Ammon's horn (tissue), 1 donor: ENCODE measurements at regions not wholly inside any gene's neighbourhood (a gene's known extent, or its start where the extent isn't known, plus 50 kb on each side); places are given as distances from the start of the nearest gene placed in this dataset.

Experiments
- DNase-seq: peaks from one replicate; pipeline ENCODE4 v3.0.0-alpha.2; 2016; ENCODE audit warnings: low spot score

DNA sequence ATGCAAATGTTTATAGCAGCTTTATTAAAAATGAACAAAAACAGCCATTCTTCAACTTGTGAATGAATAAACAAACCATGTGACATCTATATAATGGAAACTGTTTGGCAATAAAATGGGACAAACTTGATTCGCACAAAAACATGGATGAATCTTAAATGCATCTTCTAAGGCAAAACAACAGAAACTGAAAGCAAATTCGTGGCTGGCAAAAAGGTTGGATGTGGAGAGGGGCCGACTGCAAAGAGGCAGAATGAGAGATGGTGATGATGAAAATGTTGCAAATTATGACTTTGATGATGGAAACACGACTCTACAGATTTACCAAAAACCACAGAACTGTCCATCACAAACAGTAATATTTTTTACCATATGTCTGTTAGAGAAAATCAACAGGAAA lies 327.0 kb upstream of the NR5A2 start:
- no peak for DNase-seq

- no peak for DNase-seq
Observed at GRCh38 chr1:199701726-199702125, 325.8 kb upstream of the NR5A2 start.

- no peak for DNase-seq
Observed at GRCh38 chr1:199704231-199704630, 323.3 kb upstream of the NR5A2 start.

- no peak for DNase-seq
Observed at GRCh38 chr1:199705825-199706224, 321.7 kb upstream of the NR5A2 start.

DNA sequence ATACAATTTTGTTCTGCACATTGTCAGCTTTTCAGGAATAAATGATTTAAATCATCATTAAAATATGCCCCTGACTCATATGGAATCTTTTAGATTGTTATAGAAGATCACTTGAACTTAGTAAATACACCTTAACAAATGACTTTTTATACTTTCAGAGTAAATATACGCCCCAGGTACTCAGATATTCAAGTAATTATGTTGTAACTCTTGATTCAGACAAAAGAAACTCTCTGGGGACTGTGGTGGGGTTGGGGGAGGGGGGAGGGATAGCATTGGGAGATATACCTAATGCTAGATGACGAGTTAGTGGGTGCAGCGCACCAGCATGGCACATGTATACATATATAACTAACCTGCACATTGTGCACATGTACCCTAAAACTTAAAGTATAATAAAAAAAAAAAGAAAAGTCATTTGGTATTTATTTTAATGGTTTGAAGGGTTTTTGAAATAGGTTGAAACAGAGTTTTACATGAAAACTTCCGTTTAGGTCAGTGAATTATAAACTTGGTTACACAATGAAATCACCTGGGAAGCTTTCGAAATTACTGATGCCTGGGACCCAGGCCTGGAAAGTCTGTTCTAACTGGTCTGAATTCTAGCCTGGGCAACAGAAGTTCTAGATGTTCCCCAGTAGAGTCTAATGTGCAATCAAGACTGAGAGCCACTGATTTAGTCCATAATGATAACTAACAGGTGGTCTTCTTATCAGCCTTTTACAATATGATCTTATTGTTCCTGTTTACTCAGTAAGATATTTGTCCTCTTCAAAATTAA lies 320.5 kb upstream of the NR5A2 start:
- no peak for DNase-seq

DNA sequence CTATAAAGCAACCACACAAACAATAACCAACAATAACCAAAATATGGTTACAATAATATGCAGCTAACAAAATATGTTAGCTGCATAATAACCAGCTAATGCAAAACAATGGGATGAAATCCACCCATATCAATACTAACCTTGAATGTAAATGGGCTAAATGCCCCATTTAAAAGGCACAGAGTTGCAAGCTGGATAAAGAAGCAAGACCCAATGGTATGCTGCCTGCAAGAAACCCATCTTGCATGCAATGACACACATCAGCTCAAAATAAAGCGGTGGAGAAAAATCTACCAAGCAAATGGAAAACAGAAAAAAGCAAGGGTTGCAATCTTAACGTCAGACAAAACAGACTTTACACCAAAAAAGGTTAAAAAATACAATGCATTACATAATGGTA lies 316.5 kb upstream of the NR5A2 start:
- DNase-seq: no peak

DNA sequence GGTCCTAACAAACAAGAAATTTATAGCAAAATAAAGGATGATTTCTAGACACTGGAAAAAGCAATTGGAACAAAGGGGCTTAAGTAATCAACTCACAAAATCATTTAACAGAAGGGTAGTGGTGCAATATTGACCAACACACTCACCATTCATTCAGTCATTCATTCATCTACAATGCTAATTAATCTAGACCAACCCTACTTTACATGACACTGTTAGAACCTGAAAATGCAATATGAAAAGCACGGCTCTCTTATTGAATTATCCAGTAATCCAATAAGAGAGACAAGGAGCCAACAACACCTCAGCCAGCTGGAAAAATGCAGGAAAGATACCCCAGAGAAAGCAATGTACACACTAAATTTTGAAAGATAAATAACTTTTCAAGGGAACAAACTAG lies 310.8 kb upstream of the NR5A2 start:
- DNase-seq: no peak

- no peak for DNase-seq
Observed at GRCh38 chr1:199719156-199719842, 308.2 kb upstream of the NR5A2 start.

DNA sequence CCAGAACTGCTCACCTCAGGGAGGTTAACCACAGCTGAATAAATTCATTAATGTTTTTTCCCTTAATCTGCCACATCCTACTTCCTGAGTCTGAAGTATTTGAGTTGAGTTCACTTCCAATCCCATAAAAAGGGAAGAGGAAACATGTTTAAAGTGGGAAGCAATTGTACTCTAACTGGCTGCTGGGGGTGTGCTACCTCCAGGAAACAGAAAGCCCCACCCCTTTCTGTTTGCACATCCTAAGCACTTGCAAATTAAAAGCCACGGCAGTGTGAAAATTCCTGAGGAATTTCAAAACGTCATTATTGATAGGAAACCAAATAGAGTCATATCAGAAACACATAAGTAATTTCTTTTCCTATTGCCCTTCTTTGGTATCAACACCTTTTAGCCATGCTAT lies 307.0 kb upstream of the NR5A2 start:
- DNase-seq: no peak

DNA sequence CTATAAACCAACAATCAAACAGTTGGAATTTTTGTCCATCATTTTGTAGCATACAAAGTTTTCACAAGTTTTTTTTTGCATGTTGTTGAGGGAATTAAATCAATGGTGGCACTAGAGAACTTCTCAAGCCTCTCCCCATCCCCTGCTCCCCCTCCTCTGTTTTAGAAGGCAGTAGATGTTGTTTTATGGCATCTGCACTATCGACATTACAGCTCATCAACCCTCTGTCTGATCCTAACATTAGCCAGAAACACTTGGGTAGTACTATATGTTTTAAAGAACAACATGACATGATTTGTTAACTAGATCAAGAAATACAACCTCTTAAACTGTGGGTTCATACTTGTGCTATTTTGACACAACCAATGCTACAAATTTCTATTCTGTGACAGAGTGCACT lies 306.5 kb upstream of the NR5A2 start:
- DNase-seq: no peak

DNA sequence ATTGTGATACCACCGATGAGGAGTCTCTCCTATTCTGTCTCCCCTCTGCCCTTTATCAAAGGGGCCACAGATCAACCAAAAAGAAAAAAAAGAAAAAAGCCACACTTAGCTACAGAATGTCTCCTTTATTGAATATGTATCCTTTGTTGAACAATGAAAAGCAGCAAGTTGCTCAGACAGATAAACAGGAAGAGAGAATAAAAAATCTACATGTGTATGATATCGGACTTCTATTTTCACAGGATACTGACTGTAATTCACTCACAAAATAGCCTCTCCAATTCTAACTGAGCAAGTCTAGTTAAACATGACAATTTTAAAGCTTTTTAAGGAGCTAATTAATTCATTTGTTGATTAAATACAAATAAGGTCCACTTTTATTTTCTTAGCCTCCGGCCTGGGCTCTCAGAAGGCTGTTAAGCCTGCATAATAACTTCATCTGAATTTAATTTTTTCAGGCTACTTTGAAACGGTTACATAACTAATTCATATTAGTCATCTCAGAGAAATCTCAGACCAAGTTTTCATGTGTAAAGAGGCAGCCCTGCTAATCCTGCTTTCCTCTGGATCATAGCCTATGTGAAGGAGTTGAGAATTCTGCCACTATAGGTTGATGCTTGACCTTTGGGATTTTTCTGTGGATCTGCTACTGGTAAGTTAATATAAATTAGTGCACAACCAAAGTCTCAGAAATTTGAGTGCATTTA lies 304.1 kb upstream of the NR5A2 start:
- no peak for DNase-seq

- no peak for DNase-seq
Observed at GRCh38 chr1:199724049-199724448, 303.5 kb upstream of the NR5A2 start.

DNA sequence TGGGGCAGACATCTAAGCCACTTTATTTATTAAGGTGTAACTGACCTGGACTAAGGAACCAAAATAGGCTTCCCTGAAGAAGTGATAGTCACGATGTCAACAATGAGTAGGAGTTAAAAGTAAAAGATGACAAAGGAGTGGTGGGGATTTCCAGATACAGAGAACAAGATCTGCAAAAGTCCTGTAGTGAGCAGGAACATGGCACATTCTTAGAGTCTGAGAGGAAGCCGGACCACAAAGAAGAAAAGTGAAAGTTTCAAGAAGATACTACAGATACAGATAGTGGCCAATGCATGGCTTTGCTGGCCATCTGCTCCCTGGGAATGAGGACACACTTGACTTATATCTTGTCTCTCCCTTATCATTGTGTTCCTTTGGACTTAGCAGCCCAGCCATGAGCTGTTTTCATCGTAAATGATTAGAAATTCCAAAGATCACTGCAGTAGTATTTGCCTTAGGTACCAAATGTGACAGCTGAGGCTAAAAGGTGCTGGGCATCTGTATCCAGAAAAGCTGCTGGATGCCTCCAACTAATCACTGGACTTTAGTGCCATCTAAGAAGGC lies 302.4 kb upstream of the NR5A2 start:
- DNase-seq: no peak

GRCh38 chr1:199727682-199728081 lies 299.8 kb upstream of the NR5A2 start:
- DNase-seq: no peak

DNA sequence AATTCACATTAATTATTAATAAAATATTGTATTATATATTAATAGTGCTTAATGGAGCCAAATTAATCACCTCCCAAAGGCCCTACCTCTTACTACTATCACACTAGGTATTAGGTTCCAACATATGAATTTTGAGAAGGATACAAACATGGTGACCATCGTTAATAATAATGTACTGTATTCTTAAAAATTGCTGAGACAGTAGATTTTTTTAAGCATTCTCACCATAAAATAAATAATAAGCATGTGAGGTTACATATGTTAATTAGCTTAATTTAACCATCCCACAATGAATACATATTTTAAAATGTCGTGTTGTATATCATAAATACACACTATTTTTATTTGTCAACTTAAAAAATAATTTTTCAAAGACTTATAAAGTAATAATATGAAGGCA lies 299.2 kb upstream of the NR5A2 start:
- DNase-seq: no peak

GRCh38 chr1:199733125-199733524 lies 294.4 kb upstream of the NR5A2 start:
- DNase-seq: no peak

GRCh38 chr1:199734186-199734585 lies 293.3 kb upstream of the NR5A2 start:
- no peak for DNase-seq

DNA sequence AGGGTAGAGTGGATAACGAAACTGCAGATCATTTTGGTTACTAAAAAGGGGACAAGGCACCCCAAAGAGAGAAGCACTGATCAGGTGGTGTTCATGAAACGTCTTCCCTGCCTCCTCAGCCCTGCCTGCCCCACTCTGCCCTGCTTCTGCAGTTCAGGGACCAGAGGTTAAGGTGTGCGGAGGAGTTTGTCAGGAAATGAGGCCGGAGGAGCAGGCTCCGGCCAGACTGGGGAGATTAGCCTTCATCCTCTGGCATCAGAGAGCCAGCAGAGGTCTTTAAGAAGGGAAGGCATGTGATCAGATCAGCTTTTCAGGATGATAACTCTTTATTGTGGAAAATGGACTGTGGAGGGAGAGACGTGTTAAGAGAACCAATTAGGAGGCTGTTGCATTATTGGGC lies 291.9 kb upstream of the NR5A2 start:
- no peak for DNase-seq

GRCh38 chr1:199736646-199737045 lies 290.9 kb upstream of the NR5A2 start:
- DNase-seq: no peak

DNA sequence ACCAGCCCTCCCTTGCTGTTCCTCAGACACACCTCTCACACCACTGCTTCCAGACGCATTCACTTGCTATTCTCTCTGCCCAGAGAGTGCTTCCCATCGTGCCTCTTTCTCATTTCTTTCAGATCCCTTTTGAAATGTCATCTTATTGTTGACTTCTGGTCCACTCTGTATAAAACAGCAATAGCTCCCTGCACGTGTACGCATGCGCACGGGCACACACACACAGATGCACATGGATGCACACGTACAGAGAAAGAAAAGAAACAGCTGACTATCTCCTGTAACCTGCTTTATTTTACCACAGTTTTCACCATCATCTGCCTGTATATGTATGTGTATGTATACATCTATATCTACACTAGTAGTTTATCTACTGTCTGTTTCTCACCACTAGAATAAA lies 285.9 kb upstream of the NR5A2 start:
- DNase-seq: no peak

DNA sequence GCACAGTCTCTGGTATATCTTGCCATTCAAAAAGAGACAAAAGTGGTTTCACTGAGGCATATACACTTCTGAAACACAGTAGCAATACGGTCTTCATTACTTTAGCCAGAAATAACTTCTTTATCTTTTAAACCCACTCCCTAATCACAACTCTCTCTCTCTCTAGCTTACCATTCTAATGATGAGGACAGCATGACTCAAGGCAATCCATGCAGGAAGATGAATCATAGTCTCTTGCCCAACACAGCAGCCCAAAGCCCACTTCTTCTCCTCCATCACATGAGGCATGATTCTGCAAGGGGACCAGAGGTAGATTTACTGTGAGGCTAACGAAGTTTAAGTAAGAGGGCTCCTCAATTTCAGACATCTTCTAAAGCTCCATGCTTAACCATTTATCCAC lies 285.0 kb upstream of the NR5A2 start:
- no peak for DNase-seq

- no peak for DNase-seq
Observed at GRCh38 chr1:199743227-199743626, 284.3 kb upstream of the NR5A2 start.
